Testis (tissue), 2 donors: ENCODE measurements at regions not wholly inside any gene's neighbourhood (a gene's known extent, or its start where the extent isn't known, plus 50 kb on each side); places are given as distances from the start of the nearest gene placed in this dataset.

Experiments
- CTCF ChIP-seq, 3 experiments: fragments of 450-650 bp in 2 of 3; fragments of 200-600 bp in 1 of 3; sonication (generic) in 1 of 3; IDR thresholded peaks; one replicate each; pipeline ENCODE4 v1.5.1; 2016 to 2019; ENCODE audit warnings: antibody characterized with exemption in 3 of 3, mild to moderate bottlenecking in 2 of 3, moderate library complexity in 1 of 3
- POLR2A ChIP-seq: fragments of 450-650 bp; IDR thresholded peaks from one replicate; pipeline ENCODE4 v1.6.1; 2017; ENCODE audit warnings: antibody characterized with exemption, mild to moderate bottlenecking, moderate library complexity

GRCh38 chr20:39888310-39888709 is 800.7 kb downstream of the MAFB start:
- TF ChIP-seq CTCF (IDR thresholded peaks at IDR 0.05): no peak
- TF ChIP-seq POLR2A: no peak
